ENCODE measurements at regions not wholly inside any gene's neighbourhood (a gene's known extent, or its start where the extent isn't known, plus 50 kb on each side); places are given as distances from the start of the nearest gene placed in this dataset.

- TF ChIP-seq, protein P1, sequence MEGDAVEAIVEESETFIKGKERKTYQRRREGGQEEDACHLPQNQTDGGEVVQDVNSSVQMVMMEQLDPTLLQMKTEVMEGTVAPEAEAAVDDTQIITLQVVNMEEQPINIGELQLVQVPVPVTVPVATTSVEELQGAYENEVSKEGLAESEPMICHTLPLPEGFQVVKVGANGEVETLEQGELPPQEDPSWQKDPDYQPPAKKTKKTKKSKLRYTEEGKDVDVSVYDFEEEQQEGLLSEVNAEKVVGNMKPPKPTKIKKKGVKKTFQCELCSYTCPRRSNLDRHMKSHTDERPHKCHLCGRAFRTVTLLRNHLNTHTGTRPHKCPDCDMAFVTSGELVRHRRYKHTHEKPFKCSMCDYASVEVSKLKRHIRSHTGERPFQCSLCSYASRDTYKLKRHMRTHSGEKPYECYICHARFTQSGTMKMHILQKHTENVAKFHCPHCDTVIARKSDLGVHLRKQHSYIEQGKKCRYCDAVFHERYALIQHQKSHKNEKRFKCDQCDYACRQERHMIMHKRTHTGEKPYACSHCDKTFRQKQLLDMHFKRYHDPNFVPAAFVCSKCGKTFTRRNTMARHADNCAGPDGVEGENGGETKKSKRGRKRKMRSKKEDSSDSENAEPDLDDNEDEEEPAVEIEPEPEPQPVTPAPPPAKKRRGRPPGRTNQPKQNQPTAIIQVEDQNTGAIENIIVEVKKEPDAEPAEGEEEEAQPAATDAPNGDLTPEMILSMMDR (IDR thresholded peaks at IDR 0.05) = no peak
- TF ChIP-seq REST (IDR thresholded peaks at IDR 0.05; ENCODE audit: insufficient read depth in 1 of 2, low read depth in 2 of 2, low read length in 1 of 2) (no peak), POLR2AphosphoS5 (IDR thresholded peaks at IDR 0.05; ENCODE audit: low read depth, low read length) (no peak), SIN3A (IDR thresholded peaks at IDR 0.05; ENCODE audit: borderline replicate concordance, insufficient read depth, low read depth, low read length) (no peak), TCF7L2 (IDR thresholded peaks at IDR 0.05; ENCODE audit: low read depth, low read length) (no peak)
These were observed 76.9 kb upstream of the CAV2 start for GRCh38 chr7:116422683-116423082.
